ENCODE measurements at regions not wholly inside any gene's neighbourhood (a gene's known extent, or its start where the extent isn't known, plus 50 kb on each side); places are given as distances from the start of the nearest gene placed in this dataset.

DNA sequence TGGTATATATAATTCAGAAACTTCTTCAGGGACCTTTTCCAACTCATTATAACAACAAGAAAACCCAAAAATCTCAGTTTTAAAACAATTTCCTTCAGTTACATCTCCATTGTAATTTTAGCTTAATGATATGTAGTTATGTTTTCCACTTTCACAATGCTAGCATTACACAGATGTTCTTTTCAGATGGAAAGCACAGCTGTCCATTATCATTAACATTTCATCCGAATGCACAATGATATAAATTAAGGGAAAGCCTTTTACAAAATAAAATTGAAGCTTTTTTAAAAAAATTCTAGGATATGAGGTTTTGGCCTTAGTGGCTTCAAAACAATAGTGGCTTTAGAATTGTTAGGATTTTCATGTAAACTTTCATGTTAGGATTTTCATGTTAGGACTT lies 389.2 kb downstream of the ADAM29 start:
- no peak overlapping the region for H3K9ac ChIP-seq (ENCODE audit: insufficient read depth in 1 of 2, low read length in 2 of 2)
- ATAC-seq (ENCODE audit: insufficient read depth, low FRiP score) = no peak
- H3K4me3 ChIP-seq = no peak overlapping the region
- DNase-seq = peak in 2 of 3 donors; percentile 66 to 88
- 71 to 85% methylated on average over 1 of the region's 1 CpG for WGBS, 2 donors
- no peak overlapping the region for H3K27ac ChIP-seq (ENCODE audit: low read depth in 1 of 2, low read length in 1 of 2)
- H3K36me3 ChIP-seq (ENCODE audit: control insufficient read depth in 4 of 4, insufficient read depth in 4 of 4, low read length in 4 of 4) = no peaks in the 10 kb centered on the region
- peaks cover 0 to 8% (median 3%) of the 10 kb centered on the region in 5 donors for H3K4me1 ChIP-seq (ENCODE audit: control insufficient read depth in 5 of 5, insufficient read depth in 5 of 5, low read length in 5 of 5)
- TF ChIP-seq, protein P1, sequence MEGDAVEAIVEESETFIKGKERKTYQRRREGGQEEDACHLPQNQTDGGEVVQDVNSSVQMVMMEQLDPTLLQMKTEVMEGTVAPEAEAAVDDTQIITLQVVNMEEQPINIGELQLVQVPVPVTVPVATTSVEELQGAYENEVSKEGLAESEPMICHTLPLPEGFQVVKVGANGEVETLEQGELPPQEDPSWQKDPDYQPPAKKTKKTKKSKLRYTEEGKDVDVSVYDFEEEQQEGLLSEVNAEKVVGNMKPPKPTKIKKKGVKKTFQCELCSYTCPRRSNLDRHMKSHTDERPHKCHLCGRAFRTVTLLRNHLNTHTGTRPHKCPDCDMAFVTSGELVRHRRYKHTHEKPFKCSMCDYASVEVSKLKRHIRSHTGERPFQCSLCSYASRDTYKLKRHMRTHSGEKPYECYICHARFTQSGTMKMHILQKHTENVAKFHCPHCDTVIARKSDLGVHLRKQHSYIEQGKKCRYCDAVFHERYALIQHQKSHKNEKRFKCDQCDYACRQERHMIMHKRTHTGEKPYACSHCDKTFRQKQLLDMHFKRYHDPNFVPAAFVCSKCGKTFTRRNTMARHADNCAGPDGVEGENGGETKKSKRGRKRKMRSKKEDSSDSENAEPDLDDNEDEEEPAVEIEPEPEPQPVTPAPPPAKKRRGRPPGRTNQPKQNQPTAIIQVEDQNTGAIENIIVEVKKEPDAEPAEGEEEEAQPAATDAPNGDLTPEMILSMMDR (IDR thresholded peaks at IDR 0.05; ENCODE audit: control extremely low read depth, extremely low read depth) = no peak
- no peaks in the 10 kb centered on the region for H3K27me3 ChIP-seq (ENCODE audit: control insufficient read depth in 3 of 3, insufficient read depth in 3 of 3, low read length in 2 of 3)
- H3K9me3 ChIP-seq (ENCODE audit: control insufficient read depth in 4 of 4, insufficient read depth in 3 of 4, low read length in 3 of 4) = no peaks in the 10 kb centered on the region

DNA sequence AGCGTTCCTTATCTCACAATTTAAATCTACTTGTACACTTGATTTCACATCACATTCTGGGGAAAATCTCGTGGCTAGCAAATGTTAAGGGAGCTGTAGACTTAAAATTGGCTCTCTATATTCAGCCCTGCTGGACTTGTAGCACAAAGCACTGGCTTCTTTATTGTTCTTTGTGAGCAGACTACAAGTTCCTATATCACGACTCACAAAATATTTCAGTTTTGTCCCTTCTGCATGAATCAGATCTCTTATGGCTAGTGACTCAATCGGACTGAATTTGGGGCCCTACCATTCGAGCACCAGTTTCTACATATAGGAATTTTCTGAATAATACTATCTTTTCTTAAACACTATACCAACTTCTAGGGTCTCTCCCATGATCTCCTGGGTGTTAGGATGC lies 390.1 kb downstream of the ADAM29 start:
- Histone ChIP-seq H3K27me3 (ENCODE audit: control insufficient read depth in 3 of 3, insufficient read depth in 3 of 3, low read length in 2 of 3) (no peaks in the 10 kb centered on the region), H3K9me3 (ENCODE audit: control insufficient read depth in 4 of 4, insufficient read depth in 3 of 4, low read length in 3 of 4) (no peaks in the 10 kb centered on the region), H3K4me1 (ENCODE audit: control insufficient read depth in 5 of 5, insufficient read depth in 5 of 5, low read length in 5 of 5) (peaks cover 0 to 8% (median 3%) of the 10 kb centered on the region in 5 donors), H3K9ac (ENCODE audit: insufficient read depth in 1 of 2, low read length in 2 of 2) (no peak overlapping the region), H3K27ac (ENCODE audit: low read depth in 1 of 2, low read length in 1 of 2) (no peak overlapping the region), H3K36me3 (ENCODE audit: control insufficient read depth in 4 of 4, insufficient read depth in 4 of 4, low read length in 4 of 4) (no peaks in the 10 kb centered on the region), H3K4me3 (no peak overlapping the region)
- DNase-seq (no peak), ATAC-seq (ENCODE audit: insufficient read depth, low FRiP score) (no peak)
- 74 to 79% methylated on average over 5 of the region's 5 CpGs for WGBS, 2 donors
- TF ChIP-seq, protein P1 (IDR thresholded peaks at IDR 0.05; ENCODE audit: control extremely low read depth, extremely low read depth) = no peak

DNA sequence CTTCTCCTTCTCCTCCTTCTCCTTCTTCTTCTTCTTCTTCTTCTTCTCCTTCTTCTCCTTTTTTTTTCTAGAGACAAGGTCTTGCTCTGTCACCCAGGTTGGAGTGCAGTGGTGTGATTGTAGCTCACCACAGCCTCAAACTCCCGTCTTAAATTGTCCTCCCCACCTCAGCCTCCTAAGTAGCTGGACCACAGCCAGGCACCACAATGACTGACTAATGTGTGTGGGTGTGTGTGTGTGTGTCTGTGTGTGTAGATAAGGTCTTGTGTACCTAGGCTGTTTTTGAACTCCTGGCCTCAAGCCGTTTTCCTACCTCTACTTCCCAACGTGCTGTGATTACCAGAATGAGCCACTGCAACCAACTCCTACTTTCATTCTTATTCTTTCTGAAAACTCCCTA lies 390.9 kb downstream of the ADAM29 start:
- ATAC-seq (ENCODE audit: insufficient read depth, low FRiP score) = no peak
- Histone ChIP-seq H3K27me3 (ENCODE audit: control insufficient read depth in 3 of 3, insufficient read depth in 3 of 3, low read length in 2 of 3) (no peaks in the 10 kb centered on the region), H3K27ac (ENCODE audit: low read depth in 1 of 2, low read length in 1 of 2) (no peak overlapping the region), H3K36me3 (ENCODE audit: control insufficient read depth in 4 of 4, insufficient read depth in 4 of 4, low read length in 4 of 4) (no peaks in the 10 kb centered on the region), H3K9me3 (ENCODE audit: control insufficient read depth in 4 of 4, insufficient read depth in 3 of 4, low read length in 3 of 4) (no peaks in the 10 kb centered on the region), H3K4me1 (ENCODE audit: control insufficient read depth in 5 of 5, insufficient read depth in 5 of 5, low read length in 5 of 5) (peaks cover 0 to 8% (median 3%) of the 10 kb centered on the region in 5 donors), H3K4me3 (no peak overlapping the region), H3K9ac (ENCODE audit: insufficient read depth in 1 of 2, low read length in 2 of 2) (no peak overlapping the region)
- DNase-seq = no peak
- TF ChIP-seq, protein P1 (IDR thresholded peaks at IDR 0.05; ENCODE audit: control extremely low read depth, extremely low read depth) = no peak
- WGBS, 2 donors = 64 to 72% methylated on average over 3 of the region's 3 CpGs

DNA sequence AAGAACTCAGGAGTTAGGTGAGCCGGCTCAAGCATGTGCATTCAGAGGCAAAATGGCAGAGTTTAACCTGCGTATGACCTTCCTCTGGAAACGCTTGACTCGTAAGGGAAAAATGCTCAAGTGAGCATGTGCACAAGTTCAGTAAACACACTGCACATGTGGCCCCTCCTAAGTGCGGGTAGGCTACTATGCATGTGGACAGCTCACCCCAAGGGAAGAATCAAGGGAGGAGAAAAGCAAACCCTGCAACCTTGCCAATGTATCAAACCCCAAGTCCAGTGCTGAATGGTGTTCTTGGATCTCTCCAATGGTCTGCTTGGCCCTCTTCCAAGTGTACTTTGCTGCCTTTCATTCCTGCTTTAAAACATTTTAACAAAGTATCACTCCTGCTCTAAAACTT lies 407.1 kb downstream of the ADAM29 start:
- Histone ChIP-seq H3K4me1 (ENCODE audit: control insufficient read depth in 5 of 5, insufficient read depth in 5 of 5, low read length in 5 of 5) (no peaks in the 10 kb centered on the region), H3K4me3 (no peak overlapping the region), H3K27me3 (ENCODE audit: control insufficient read depth in 3 of 3, insufficient read depth in 3 of 3, low read length in 2 of 3) (no peaks in the 10 kb centered on the region), H3K27ac (ENCODE audit: low read depth in 1 of 2, low read length in 1 of 2) (no peak overlapping the region), H3K36me3 (ENCODE audit: control insufficient read depth in 4 of 4, insufficient read depth in 4 of 4, low read length in 4 of 4) (no peaks in the 10 kb centered on the region), H3K9ac (ENCODE audit: insufficient read depth in 1 of 2, low read length in 2 of 2) (no peak overlapping the region), H3K9me3 (ENCODE audit: control insufficient read depth in 4 of 4, insufficient read depth in 3 of 4, low read length in 3 of 4) (no peaks in the 10 kb centered on the region)
- 73 to 85% methylated on average over 5 of the region's 5 CpGs for WGBS, 2 donors
- DNase-seq (no peak), ATAC-seq (ENCODE audit: insufficient read depth, low FRiP score) (no peak)
- TF ChIP-seq, protein P1 (IDR thresholded peaks at IDR 0.05; ENCODE audit: control extremely low read depth, extremely low read depth) = no peak
